Mesenchymal stem cell (in vitro differentiated cells and primary cell): ENCODE measurements at regions not wholly inside any gene's neighbourhood (a gene's known extent, or its start where the extent isn't known, plus 50 kb on each side); places are given as distances from the start of the nearest gene placed in this dataset.

Source experiments
- DNase-seq: peaks from one replicate; pipeline ENCODE4 v3.0.0-alpha.2; 2013
- H2AFZ ChIP-seq: one replicate; pipeline ENCODE4 v1.6.1; 2013; ENCODE audit warnings: low read depth, mild to moderate bottlenecking, control low read depth, inconsistent platforms, low read length, moderate library complexity
- H2AK5ac ChIP-seq: 2 replicates; pipeline ENCODE4 v1.6.1; 2013; ENCODE audit warnings: low read length, moderate library complexity, mild to moderate bottlenecking, inconsistent platforms; ENCODE audit not compliant: severe bottlenecking
- H2BK120ac ChIP-seq: one replicate; pipeline ENCODE4 v1.6.1; 2013; ENCODE audit warnings: low read depth, mild to moderate bottlenecking, inconsistent platforms, low read length, moderate library complexity
- H2BK12ac ChIP-seq, 2 experiments: one replicate each; pipeline ENCODE4 v1.6.1; 2013; ENCODE audit warnings: inconsistent platforms in 2 of 2, low read length in 2 of 2, mild to moderate bottlenecking in 2 of 2, moderate library complexity in 2 of 2, control low read depth in 1 of 2
- H2BK15ac ChIP-seq: one replicate; pipeline ENCODE4 v1.6.1; 2013; ENCODE audit warnings: mild to moderate bottlenecking, low read depth, inconsistent platforms; ENCODE audit not compliant: poor library complexity, severe bottlenecking
- H2BK5ac ChIP-seq: 2 replicates; pipeline ENCODE4 v1.6.1; 2013; ENCODE audit warnings: low read depth, mild to moderate bottlenecking, low read length, control low read depth, inconsistent platforms; ENCODE audit not compliant: poor library complexity, severe bottlenecking
- H3K14ac ChIP-seq, 2 experiments: one replicate each; pipeline ENCODE4 v1.6.1; 2013; ENCODE audit warnings: inconsistent platforms in 2 of 2, low read length in 2 of 2, control low read depth in 1 of 2, mild to moderate bottlenecking in 1 of 2, moderate library complexity in 1 of 2
- H3K18ac ChIP-seq, 2 experiments: one replicate each; pipeline ENCODE4 v1.6.1; 2013; ENCODE audit warnings: inconsistent platforms in 2 of 2, low read length in 2 of 2, control low read depth in 1 of 2, low read depth in 1 of 2, mild to moderate bottlenecking in 1 of 2
- H3K23ac ChIP-seq, 2 experiments: one replicate each; pipeline ENCODE4 v1.6.1; 2013; ENCODE audit warnings: inconsistent platforms in 2 of 2, low read length in 2 of 2, mild to moderate bottlenecking in 2 of 2, moderate library complexity in 2 of 2, control low read depth in 1 of 2
- H3K27ac ChIP-seq: 2 replicates; pipeline ENCODE4 v1.5.1; 2013; ENCODE audit warnings: mild to moderate bottlenecking, moderate library complexity, low read length, control low read depth, inconsistent platforms; ENCODE audit not compliant: poor library complexity, severe bottlenecking
- H3K27me3 ChIP-seq, 2 experiments: 2 replicates each; pipeline versions ENCODE4 v1.6.1 to v1.7.0; 2013; ENCODE audit warnings: low read length in 2 of 2, mild to moderate bottlenecking in 2 of 2, moderate library complexity in 2 of 2, control low read depth in 1 of 2, inconsistent platforms in 1 of 2; ENCODE audit not compliant: control insufficient read depth in 1 of 2, insufficient read depth in 1 of 2
- H3K36me3 ChIP-seq, 2 experiments: 2 replicates each; pipeline versions ENCODE4 v1.6.1 to v1.7.0; 2013; ENCODE audit warnings: low read length in 2 of 2, control low read depth in 1 of 2, inconsistent platforms in 1 of 2, low read depth in 1 of 2, mild to moderate bottlenecking in 1 of 2; ENCODE audit not compliant: insufficient read depth in 2 of 2, control insufficient read depth in 1 of 2
- H3K4ac ChIP-seq, 2 experiments: one replicate each; pipeline ENCODE4 v1.6.1; 2013; ENCODE audit warnings: inconsistent platforms in 2 of 2, low read length in 2 of 2, mild to moderate bottlenecking in 2 of 2, moderate library complexity in 2 of 2, control low read depth in 1 of 2, low read depth in 1 of 2
- H3K4me1 ChIP-seq: 2 replicates; pipeline ENCODE4 v1.6.1; 2013; ENCODE audit warnings: low read depth, low read length, control low read depth; ENCODE audit not compliant: control insufficient read depth, insufficient read depth
- H3K4me2 ChIP-seq: 2 replicates; pipeline ENCODE4 v1.6.1; 2013; ENCODE audit warnings: low read length, mild to moderate bottlenecking, inconsistent platforms; ENCODE audit not compliant: poor library complexity, severe bottlenecking
- H3K4me3 ChIP-seq, 2 experiments: 2 replicates each; pipeline versions ENCODE4 v1.5.1 to v1.7.0; 2013; ENCODE audit warnings: low read length in 2 of 2, mild to moderate bottlenecking in 2 of 2, control low read depth in 1 of 2, low read depth in 1 of 2; ENCODE audit not compliant: insufficient read depth in 1 of 2
- H3K79me1 ChIP-seq: replicated peaks from 2 replicates; pipeline ENCODE4 v1.6.1; 2013; ENCODE audit warnings: mild to moderate bottlenecking, control low read depth, low read length, inconsistent platforms; ENCODE audit not compliant: poor library complexity, severe bottlenecking
- H3K9ac ChIP-seq: 2 replicates; pipeline ENCODE4 v1.7.0; 2013; ENCODE audit warnings: mild to moderate bottlenecking, low read length, moderate library complexity
- H3K9me3 ChIP-seq: 2 replicates; pipeline ENCODE4 v1.7.0; 2013; ENCODE audit warnings: mild to moderate bottlenecking, low read length; ENCODE audit not compliant: control insufficient read depth
- H4K8ac ChIP-seq: one replicate; pipeline ENCODE4 v1.6.1; 2013; ENCODE audit warnings: inconsistent platforms, mild to moderate bottlenecking, low read length, moderate library complexity
- H4K91ac ChIP-seq: one replicate; pipeline ENCODE4 v1.6.1; 2013; ENCODE audit warnings: mild to moderate bottlenecking, low read length, inconsistent platforms
- WGBS: methylation state at CpG from one replicate; pipeline ENCODE4 v1.1.7; 2013; ENCODE audit warnings: mixed read lengths; 5-methylcytosine and 5-hydroxymethylcytosine counted together

- no peaks in the 10 kb centered on the region for H3K9me3 ChIP-seq
Measured at GRCh38 chr7:80313716-80314115, 179.1 kb downstream of the GNAI1 start.

GRCh38 chr7:80313067-80313626 is 178.5 kb downstream of the GNAI1 start:
- Histone ChIP-seq H3K18ac (peak overlapping the region; percentile 37 to 92), H3K4ac (peak overlapping the region; percentile 60 to 99), H2AFZ (no peak overlapping the region), H3K27me3 (no peaks in the 10 kb centered on the region), H3K4me1 (peaks cover 4% of the 10 kb centered on the region), H2BK12ac (peak overlapping the region; percentile 0 to 29), H3K4me3 (no peak overlapping the region), H4K91ac (peak overlapping the region; percentile 87), H2BK120ac (peak overlapping the region; percentile 96), H2AK5ac (no peak overlapping the region), H3K23ac (no peak overlapping the region), H4K8ac (peak overlapping the region; percentile 93), H3K4me2 (no peak overlapping the region), H2BK5ac (no peak overlapping the region), H2BK15ac (peak overlapping the region; percentile 84), H3K36me3 (no peaks in the 10 kb centered on the region), H3K9ac (no peak overlapping the region), H3K14ac (no peak overlapping the region), H3K9me3 (no peaks in the 10 kb centered on the region), H3K27ac (no peak overlapping the region), H3K79me1 (no peaks in the 10 kb centered on the region)
- WGBS, result 46% methylated on average over 4 of the region's 6 CpGs
- no peak for DNase-seq

More at GRCh38 chr7:80313716-80314115, 179.1 kb downstream of the GNAI1 start:
- Histone ChIP-seq H2AK5ac (no peak overlapping the region), H3K4me1 (peaks cover 5% of the 10 kb centered on the region), H4K91ac (peak overlapping the region; percentile 57), H2BK5ac (no peak overlapping the region), H3K4ac (peak overlapping the region; percentile 12 to 92), H4K8ac (peak overlapping the region; percentile 66), H3K27me3 (no peaks in the 10 kb centered on the region), H3K9ac (no peak overlapping the region), H3K4me2 (no peak overlapping the region), H3K27ac (no peak overlapping the region), H3K36me3 (no peaks in the 10 kb centered on the region), H2BK15ac (no peak overlapping the region), H3K18ac (peak overlapping the region; percentile 68 to 92), H2BK12ac (peak overlapping the region; percentile 74 to 100), H3K14ac (no peak overlapping the region), H3K4me3 (no peak overlapping the region), H2BK120ac (peak overlapping the region; percentile 96), H3K23ac (no peak overlapping the region), H2AFZ (no peak overlapping the region), H3K79me1 (no peaks in the 10 kb centered on the region)
- DNase-seq, result no peak
- WGBS, result 88% methylated on average over 3 of the region's 3 CpGs

GRCh38 chr7:80312139-80312661 is 177.6 kb downstream of the GNAI1 start:
- Histone ChIP-seq H3K23ac (no peak overlapping the region), H3K36me3 (no peaks in the 10 kb centered on the region), H2BK5ac (no peak overlapping the region)

GRCh38 chr7:80311313-80311712 is 176.7 kb downstream of the GNAI1 start:
- no peak for DNase-seq
- no CpG with 5 or more reads among the region's 2 CpGs for whole genome bisulfite sequencing

More at GRCh38 chr7:80312139-80312661, 177.6 kb downstream of the GNAI1 start:
- DNase-seq, result peak; percentile 99
- no peaks in the 10 kb centered on the region for H3K79me1 ChIP-seq
- H4K8ac ChIP-seq, result no peak overlapping the region
- H3K18ac ChIP-seq, result no peak overlapping the region
- peaks cover 2% of the 10 kb centered on the region for H3K4me1 ChIP-seq
- H4K91ac ChIP-seq, result no peak overlapping the region
- H3K4me3 ChIP-seq, result no peak overlapping the region
- H3K4me2 ChIP-seq, result no peak overlapping the region
- no peak overlapping the region for H2AFZ ChIP-seq
- no peak overlapping the region for H2BK120ac ChIP-seq
- no peak overlapping the region for H3K9ac ChIP-seq
- no peak overlapping the region for H3K14ac ChIP-seq
- no peak overlapping the region for H3K4ac ChIP-seq
- H2AK5ac ChIP-seq, result no peak overlapping the region
- WGBS, result 1% methylated on average over 5 of the region's 5 CpGs
- no peak overlapping the region for H2BK15ac ChIP-seq
- no peak overlapping the region for H2BK12ac ChIP-seq
- H3K27me3 ChIP-seq, result no peaks in the 10 kb centered on the region
- H3K27ac ChIP-seq, result peak overlapping the region; percentile 66
- H3K9me3 ChIP-seq, result no peaks in the 10 kb centered on the region

More at GRCh38 chr7:80311313-80311712, 176.7 kb downstream of the GNAI1 start:
- Histone ChIP-seq H2AFZ (no peak overlapping the region), H3K4me3 (no peak overlapping the region), H3K4me1 (peaks cover 2% of the 10 kb centered on the region), H3K36me3 (no peaks in the 10 kb centered on the region), H2AK5ac (no peak overlapping the region), H3K79me1 (no peaks in the 10 kb centered on the region), H3K4me2 (no peak overlapping the region), H3K9me3 (no peaks in the 10 kb centered on the region), H2BK15ac (no peak overlapping the region), H3K23ac (no peak overlapping the region), H3K4ac (no peak overlapping the region), H3K27ac (no peak overlapping the region), H4K91ac (no peak overlapping the region), H2BK12ac (no peak overlapping the region), H3K9ac (no peak overlapping the region), H2BK120ac (no peak overlapping the region), H2BK5ac (no peak overlapping the region), H3K27me3 (no peaks in the 10 kb centered on the region), H3K18ac (no peak overlapping the region), H3K14ac (no peak overlapping the region), H4K8ac (no peak overlapping the region)
